K562 (cell line): ENCODE measurements at regions not wholly inside any gene's neighbourhood (a gene's known extent, or its start where the extent isn't known, plus 50 kb on each side); places are given as distances from the start of the nearest gene placed in this dataset.

Source experiments
- BRD4 ChIP-seq: fragments of 200-600 bp; sonication (generic); IDR thresholded peaks from 2 replicates; pipeline ENCODE4 v1.6.1; 2017; ENCODE audit warnings: inconsistent platforms
- HDAC2 ChIP-seq: fragments of 450-650 bp; IDR thresholded peaks from 2 replicates; pipeline ENCODE4 v1.6.1; 2016; ENCODE audit warnings: mild to moderate bottlenecking
- HMG20A ChIP-seq: fragments of 450-650 bp; formaldehyde crosslinking; conservative IDR thresholded peaks from 2 replicates; pipeline ENCODE4 v1.4.0; 2020; ENCODE audit warnings: mild to moderate bottlenecking, mixed read lengths
- KDM4B ChIP-seq, 2 experiments: fragments of 450-650 bp in 1 of 2; sonication (generic) in 1 of 2; IDR thresholded peaks; 2 replicates each; pipeline ENCODE4 v1.6.1; 2016 to 2017; ENCODE audit warnings: borderline replicate concordance in 2 of 2, antibody characterized with exemption in 1 of 2, low read depth in 1 of 2, mild to moderate bottlenecking in 1 of 2
- SREBF2 ChIP-seq: sonication (generic); formaldehyde crosslinking; IDR thresholded peaks from 2 replicates; pipeline ENCODE4 v1.4.0; 2020; ENCODE audit warnings: mild to moderate bottlenecking, missing genetic modification reagents
- TSHZ1 ChIP-seq: fragments of 250-450 bp; sonication (Bioruptor Pico); IDR thresholded peaks from 2 replicates; pipeline ENCODE4 v1.4.0; 2020; ENCODE audit warnings: mild to moderate bottlenecking, moderate library complexity
- ZKSCAN1 ChIP-seq: fragments of 150-350 bp; IDR thresholded peaks from 2 replicates; pipeline ENCODE4 v1.6.1; 2016; ENCODE audit warnings: low read depth, low read length
- ZNF24 ChIP-seq: fragments of 450-650 bp; IDR thresholded peaks from 2 replicates; pipeline ENCODE4 v1.6.1; 2016

DNA sequence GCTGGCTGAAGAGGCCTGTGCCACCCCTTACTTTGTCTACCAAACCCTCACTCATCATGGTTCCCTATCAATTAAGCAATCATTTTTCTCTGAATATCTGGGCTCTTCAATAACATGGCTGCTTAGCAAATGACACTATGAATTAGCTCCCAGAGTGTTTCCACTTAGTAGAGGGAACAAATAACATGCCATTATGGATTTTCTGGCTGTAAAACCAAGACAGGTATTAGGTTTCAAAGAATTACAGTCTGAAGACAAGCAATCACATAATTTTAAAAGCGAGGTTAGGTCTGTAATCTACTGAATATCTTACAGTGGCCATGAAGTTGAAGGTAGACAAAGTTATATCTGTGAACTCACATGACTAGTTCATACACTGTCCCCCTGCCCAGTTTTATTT is 220.8 kb upstream of the PHYHIPL start:
- TF ChIP-seq KDM4B (IDR thresholded peaks at IDR 0.05; ENCODE audit: borderline replicate concordance in 2 of 2, low read depth in 1 of 2) (no peak), HMG20A (CRISPR knock-in tag) (no peak), ZKSCAN1 (no peak), HDAC2 (no peak), ZNF24 (no peak), SREBF2 (no peak), BRD4 (no peak), TSHZ1 (CRISPR knock-in tag) (no peak)
